ENCODE measurements at regions not wholly inside any gene's neighbourhood (a gene's known extent, or its start where the extent isn't known, plus 50 kb on each side); places are given as distances from the start of the nearest gene placed in this dataset.

GRCh38 chr5:174159327-174160114, 114.0 kb downstream of the NSG2 start:
- DNase-seq = no peak

DNA sequence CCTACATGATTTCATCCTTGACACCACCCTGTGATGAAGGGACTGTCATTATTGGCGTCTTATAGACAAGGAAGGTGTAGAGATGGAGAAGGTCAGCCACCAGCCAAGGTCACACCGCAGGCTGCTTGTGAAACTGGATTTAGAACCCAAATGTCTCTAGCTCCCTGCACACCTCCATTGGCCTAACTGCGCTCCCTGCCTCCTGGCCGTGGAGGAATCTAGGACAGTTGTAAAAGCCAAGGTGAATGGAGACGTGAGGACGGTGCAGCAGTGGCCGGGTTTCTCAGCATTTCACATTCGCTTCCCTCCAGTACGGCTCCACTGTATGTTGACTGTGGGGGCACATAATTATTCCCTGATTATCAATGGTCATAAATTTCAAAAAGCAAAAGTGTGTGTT, 119.9 kb downstream of the NSG2 start:
- no peak for DNase-seq

DNA sequence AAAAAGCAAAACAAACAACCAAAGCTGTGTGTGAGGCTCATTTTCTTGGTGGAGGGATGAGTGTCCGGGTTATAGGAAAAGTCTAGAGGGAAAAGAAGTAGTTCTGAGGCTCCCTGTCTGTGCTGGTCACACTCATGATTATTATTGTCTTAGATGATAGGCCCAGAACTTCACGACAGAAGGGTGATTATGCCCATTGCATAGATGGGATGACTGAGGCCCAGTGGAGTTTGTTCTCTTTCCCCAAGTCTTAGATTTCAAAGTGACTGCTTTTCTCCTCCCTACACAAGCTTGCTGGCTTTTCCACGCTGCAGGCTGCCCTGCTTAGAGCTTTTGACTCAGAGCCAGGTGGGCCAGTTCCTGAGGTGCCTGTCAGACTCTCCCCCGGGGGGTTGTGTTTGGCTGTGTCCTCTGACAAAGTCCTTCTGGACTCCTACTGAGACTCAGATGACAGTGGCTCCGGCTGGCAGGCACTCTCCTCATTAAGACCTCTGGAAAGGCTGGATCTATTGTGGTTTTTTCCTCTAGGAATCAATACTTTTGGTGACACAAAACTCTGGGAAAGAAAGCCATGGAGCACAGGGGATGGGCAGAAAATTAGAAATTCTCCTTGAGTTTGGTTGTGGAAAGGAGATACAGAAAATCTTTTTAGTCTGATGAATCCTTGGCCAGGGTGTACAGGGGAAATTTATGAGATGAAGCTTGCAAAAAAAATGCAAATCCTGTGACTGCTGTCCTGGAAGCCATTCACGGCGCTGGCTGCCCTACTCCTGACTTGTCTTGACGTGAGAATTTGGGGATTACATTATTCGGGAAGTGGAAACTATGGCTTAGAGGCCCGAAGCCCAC, 120.9 kb downstream of the NSG2 start:
- no peak for DNase-seq

DNA sequence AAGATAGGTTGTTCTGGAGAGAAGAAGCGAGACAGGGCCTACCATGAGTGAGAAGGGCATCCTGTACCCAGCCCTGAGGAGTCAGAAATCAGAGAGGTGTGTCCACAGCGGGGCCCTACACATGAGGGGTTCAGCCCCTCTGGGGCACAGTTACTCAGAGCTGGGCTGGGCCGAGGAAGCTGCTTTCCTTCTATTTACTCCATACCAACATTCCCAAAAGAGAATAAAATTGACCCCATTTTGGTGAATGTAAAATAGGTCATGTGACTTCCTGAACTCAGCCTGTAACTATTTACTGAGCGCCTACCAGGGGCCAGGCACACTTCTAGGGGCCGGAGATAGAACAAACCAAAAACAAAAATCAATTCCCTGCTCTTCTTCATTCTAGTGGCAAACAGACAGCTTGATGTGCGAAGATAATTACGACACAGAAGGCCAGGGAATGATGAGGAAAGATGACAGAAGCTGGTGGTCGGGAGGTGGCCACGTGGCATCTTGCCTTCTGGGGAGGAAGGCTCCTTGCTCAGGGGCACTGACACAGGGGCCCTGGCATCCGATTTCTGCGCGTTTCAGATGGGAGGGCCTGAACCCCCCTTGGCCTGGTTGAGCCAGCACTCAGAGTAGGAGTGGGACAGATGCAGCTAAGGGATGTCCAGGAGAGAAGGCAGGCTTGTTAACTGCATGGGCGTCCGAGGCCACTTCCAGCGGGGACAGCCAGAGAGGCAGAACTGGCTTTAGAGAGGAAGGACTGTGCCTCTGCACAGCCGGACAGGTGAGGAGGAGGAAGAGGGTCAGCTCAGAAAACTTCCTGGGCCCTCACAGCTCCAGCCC, 121.8 kb downstream of the NSG2 start:
- no peak for DNase-seq

DNA sequence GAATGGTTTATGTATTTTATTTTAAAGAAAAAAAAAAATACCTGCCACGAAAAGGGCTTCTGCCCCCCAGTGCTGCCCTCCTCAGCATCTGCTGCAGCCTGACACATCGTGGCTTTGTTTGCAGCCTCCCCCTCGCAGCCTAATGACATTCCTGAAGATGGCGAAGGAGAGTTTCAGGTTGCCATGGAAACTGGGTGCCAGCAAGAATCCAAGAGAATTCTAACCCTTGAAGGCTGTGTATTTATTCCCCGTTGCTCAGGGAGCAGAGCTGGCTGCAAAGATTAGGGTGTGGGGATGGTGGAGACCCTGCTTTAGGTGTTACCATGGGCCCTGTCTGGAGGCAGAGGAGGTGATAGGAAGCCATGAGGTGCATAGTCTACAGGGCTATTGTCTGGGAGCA, 126.6 kb downstream of the NSG2 start:
- DNase-seq = peak; percentile 1 to 42

DNA sequence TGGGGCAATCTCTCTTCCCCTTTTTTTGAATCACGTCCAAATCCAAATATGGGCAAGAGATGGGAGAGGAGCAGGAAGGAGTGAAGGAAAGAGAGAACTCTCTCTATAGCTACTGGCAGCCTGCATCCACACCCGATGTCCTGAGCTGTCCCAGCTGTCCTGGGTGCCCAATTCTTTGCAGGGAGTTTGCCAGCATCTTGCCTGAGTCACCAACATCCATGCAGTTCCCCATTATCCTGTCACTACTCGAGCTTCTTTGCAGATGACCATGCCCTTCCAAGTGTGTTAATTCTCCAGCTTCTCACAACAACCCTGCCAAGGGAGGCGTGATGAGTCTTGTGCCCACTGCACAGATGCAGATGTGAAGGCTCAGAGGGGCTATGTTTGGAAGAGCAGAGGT, 127.1 kb downstream of the NSG2 start:
- DNase-seq = no peak

DNA sequence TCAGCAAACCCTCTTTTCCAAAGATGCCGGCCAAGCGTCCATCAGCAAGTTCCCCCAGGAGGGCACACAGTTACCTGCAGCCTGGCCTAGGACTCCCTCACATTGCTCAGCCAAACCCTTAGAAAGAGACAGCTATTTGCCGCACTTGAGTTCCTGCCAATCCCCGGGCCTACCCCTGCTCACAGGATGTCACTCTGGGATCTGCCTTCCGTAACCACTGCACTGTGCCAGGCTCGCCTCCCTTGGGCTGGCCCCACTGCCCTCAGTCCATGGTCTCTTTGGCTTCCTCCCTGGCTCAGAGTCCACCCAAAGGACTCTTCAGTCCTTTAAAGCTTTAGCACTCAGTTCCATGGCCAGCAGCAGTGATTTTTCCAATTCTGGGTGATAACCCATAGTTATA, 128.3 kb downstream of the NSG2 start:
- DNase-seq = no peak

GRCh38 chr5:174175716-174176268, 130.3 kb downstream of the NSG2 start:
- no peak for DNase-seq

DNA sequence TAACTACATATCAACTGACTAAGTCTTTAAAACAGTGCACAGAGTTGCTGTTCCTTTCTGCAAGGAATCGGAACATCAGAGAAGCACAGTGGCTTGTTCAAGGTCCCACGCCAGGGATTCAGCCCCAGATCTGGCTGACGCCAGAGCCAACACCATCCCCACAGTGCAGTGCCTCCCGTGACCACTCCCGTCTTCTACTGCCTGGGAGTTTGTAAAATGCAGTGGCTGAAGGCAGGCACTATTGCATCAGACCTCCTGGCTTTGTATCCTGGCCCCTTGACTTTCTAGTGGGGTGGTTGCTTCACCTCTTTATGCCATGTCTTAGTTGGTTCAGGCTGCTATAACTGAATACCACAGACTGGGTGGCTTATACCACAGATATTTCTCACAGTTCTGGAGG, 131.0 kb downstream of the NSG2 start:
- no peak for DNase-seq

GRCh38 chr5:174177531-174177930, 132.0 kb downstream of the NSG2 start:
- DNase-seq = no peak

GRCh38 chr5:174177976-174178605, 132.6 kb downstream of the NSG2 start:
- no peak for DNase-seq

DNA sequence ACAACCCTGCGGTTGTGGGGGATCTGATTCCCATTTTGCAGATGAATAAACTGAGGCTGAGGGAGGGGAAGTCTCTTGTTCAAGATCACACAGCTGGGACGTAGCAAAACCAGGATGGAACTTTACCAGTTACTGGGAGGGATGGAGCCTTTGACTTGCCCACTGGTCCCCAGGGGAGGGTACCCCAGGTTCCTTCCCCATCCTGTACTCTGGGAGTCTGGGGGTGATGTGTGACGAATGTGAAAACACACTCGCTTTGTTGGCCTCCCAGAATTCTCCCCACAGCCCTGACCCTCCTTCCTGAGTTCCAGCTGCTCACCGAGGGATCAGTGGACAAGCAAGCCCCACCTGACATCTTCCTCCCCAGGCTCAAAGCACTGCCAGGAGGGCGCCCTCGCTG, 135.1 kb downstream of the NSG2 start:
- no peak for DNase-seq

DNA sequence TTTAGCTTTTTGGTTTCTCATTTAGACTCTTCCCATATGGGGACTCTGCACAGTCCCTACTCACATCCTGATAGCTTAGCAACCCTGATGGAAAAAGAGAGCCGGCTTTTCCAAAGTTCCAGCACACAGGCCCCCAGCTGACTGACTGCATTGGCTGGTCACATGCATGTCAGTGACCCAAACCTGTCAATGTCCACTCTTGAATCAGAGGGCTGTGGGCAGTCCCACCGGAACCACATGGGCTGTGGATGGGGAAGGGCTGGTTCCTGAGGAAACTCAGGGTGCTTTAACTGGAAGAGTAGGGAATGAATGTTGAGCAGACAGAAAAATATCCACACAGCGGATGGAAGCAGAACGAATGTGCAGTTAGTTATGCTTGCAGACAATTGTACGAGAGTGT, 136.6 kb downstream of the NSG2 start:
- DNase-seq = no peak

DNA sequence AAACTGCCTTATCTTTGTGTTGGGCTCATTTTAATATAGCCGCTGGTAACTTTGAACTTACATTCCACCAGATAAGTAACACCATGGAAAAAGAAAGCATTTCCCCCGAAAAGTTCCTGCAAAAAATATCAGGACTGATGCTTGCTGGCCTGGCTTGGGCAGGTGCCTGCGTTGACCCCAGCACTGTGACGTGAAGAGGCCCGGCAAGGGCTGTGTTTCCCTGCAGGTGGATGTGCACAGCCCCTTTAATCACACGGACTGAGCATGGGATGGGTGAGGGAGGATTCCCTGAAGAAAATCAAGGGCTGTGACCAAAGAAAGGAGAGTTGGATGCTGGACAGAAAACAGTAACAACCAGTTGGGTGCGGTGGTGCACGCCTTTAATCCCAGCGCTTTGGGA, 138.2 kb downstream of the NSG2 start:
- DNase-seq = no peak

DNA sequence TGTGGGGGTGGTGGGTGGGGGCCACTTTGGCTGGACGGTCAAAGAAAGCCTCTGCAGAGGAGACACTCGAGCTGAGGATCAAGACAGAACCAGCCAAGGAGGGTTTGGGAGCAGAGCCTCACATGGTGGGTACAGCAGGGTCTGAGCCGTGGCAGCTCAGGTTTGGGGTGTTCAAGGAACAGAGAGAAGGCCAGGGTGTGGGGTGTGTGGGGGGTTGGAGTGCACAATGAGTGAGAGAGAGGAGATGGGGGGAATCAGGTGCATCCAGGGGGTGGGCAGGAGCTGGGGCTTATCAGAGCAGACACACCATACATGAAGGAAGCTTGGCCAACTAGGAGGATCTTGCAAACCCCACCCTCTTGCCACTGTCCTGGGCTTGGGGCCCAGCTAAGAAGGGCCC, 140.0 kb downstream of the NSG2 start:
- peak in 1 of 2 experiments; percentile 5 for DNase-seq

GRCh38 chr5:174186096-174186695, 140.7 kb downstream of the NSG2 start:
- DNase-seq = no peak

DNA sequence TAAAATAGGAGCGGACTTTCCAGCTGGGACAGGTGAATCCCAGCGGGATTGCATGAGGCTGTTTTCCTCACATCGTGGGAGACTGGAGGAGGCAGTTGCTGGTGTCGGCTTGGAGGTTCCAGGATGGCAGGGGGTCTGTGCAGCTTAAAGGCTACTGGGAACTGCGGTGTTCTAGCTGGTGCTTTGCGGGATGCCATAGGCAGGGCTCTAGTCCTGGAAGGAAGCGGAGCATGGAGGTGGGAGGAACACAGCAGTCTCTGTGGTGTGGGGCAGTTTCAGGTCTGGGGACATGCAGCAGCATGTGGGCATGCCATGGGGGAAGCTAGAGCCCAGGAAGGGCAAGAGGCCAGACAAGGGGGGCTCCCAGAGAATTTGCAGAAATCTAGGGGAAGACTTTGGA, 141.5 kb downstream of the NSG2 start:
- no peak for DNase-seq

- no peak for DNase-seq
These were observed 142.0 kb downstream of the NSG2 start for GRCh38 chr5:174187481-174187880.

- no peak for DNase-seq
These were observed 142.8 kb downstream of the NSG2 start for GRCh38 chr5:174188295-174188694.

- DNase-seq = no peak
These were observed 144.4 kb downstream of the NSG2 start for GRCh38 chr5:174189654-174190541.

DNA sequence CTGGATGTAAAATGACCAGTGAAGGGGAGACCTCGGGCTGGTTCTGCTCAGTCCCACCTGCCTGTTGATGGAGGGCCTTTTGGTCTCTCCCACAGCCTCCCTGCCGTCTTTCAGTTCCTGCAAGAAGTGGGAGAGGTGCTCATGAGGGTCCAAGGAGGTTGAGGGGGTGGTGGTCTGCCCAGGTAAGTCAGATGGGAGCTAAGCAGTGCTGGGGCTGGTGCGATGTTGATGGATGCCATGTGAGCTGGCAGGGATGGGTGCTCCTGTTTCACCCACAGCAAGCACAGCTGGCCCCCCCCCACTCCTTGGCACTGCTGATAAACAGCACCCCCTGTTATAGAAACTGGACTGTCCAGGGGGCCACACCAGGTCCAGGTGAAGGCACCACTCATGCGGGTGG, 145.6 kb downstream of the NSG2 start:
- no peak for DNase-seq
